ENCODE measurements at regions not wholly inside any gene's neighbourhood (a gene's known extent, or its start where the extent isn't known, plus 50 kb on each side); places are given as distances from the start of the nearest gene placed in this dataset.

GRCh38 chr13:63199508-63199907 lies 1783.9 kb upstream of the PCDH20 start:
- no peak overlapping the region for H3K4me3 ChIP-seq (replicated peaks in 1 of 2; ENCODE audit: low read depth in 1 of 2, low read length in 2 of 2)
- ChIA-PET POLR2A (no interaction called here), RAD21 (ENCODE audit: low non-redundant PET in 1 of 2, low total read pairs in 2 of 2, uncharacterized antibody in 2 of 2, unreplicated experiment in 2 of 2) (no interaction called here), CTCF (no interaction called here)
- no TSS peak for BruUV-seq (replicated peaks)
- H3K27me3 ChIP-seq (ENCODE audit: insufficient read depth, low read length): no peaks in the 10 kb centered on the region
- no peak overlapping the region for H2AFZ ChIP-seq (ENCODE audit: low read depth, low read length, poor library complexity, severe bottlenecking)
- intact Hi-C loops (cut with micrococcal nuclease): no loop called here
- no peak for DNase-seq (ENCODE audit: low read depth, low spot score)
- no peak overlapping the region for H3K9ac ChIP-seq (ENCODE audit: low read length)
- H3K79me2 ChIP-seq (ENCODE audit: insufficient read depth, low read length): no peaks in the 10 kb centered on the region
- H3K9me3 ChIP-seq (ENCODE audit: control insufficient read depth in 1 of 2, insufficient read depth in 1 of 2, low read depth in 1 of 2, low read length in 2 of 2): no peaks in the 10 kb centered on the region
- no peaks in the 10 kb centered on the region for H3K9me2 ChIP-seq (ENCODE audit: insufficient read depth)
- no peaks in the 10 kb centered on the region for H3K4me1 ChIP-seq (ENCODE audit: control insufficient read depth in 1 of 2, insufficient read depth in 2 of 2, low read length in 2 of 2)
- H3K4me2 ChIP-seq (ENCODE audit: low read length): no peak overlapping the region
- no peak overlapping the region for H3K27ac ChIP-seq (ENCODE audit: low read depth, low read length)
- H4K20me1 ChIP-seq (ENCODE audit: insufficient read depth): no peaks in the 10 kb centered on the region
- no peak for TF ChIP-seq ELF1 (IDR thresholded peaks at IDR 0.05; ENCODE audit: borderline replicate concordance, low read depth)
- TF ChIP-seq CEBPB (IDR thresholded peaks at IDR 0.05; ENCODE audit: low read depth): no peak
- TF ChIP-seq SRF (IDR thresholded peaks at IDR 0.05; ENCODE audit: low read depth): no peak
- TF ChIP-seq JUND (IDR thresholded peaks at IDR 0.05): no peak
- no peak for TF ChIP-seq RAD21 (IDR thresholded peaks at IDR 0.05; ENCODE audit: low read depth)
- TF ChIP-seq ZNF274 (IDR thresholded peaks at IDR 0.05; ENCODE audit: low read depth, low read length): no peak
- no peak for TF ChIP-seq CTCF (IDR thresholded peaks at IDR 0.05 in 2 of 3, conservative IDR thresholded peaks at IDR 0.05 in 1 of 3; ENCODE audit: borderline replicate concordance in 1 of 3, insufficient read depth in 1 of 3, low read depth in 2 of 3, low read length in 2 of 3)
- TF ChIP-seq ATF3 (IDR thresholded peaks at IDR 0.05): no peak
- TF ChIP-seq EZH2phosphoT487 (IDR thresholded peaks at IDR 0.05; ENCODE audit: borderline replicate concordance): no peak
- TF ChIP-seq SP1 (IDR thresholded peaks at IDR 0.05; ENCODE audit: low read depth): no peak
- TF ChIP-seq EZH2 (IDR thresholded peaks at IDR 0.05): no peak
- TF ChIP-seq ZBTB33 (IDR thresholded peaks at IDR 0.05; ENCODE audit: extremely low read depth, insufficient replicate concordance, low read length): no peak
- TF ChIP-seq REST (IDR thresholded peaks at IDR 0.05; ENCODE audit: low read depth): no peak
- no peak for TF ChIP-seq TCF7L2 (IDR thresholded peaks at IDR 0.05; ENCODE audit: borderline replicate concordance, extremely low read depth, insufficient read depth, insufficient read length)
- TF ChIP-seq POLR2A (IDR thresholded peaks at IDR 0.05; ENCODE audit: borderline replicate concordance, extremely low read depth, insufficient read depth, insufficient read length): no peak
- no peak for TF ChIP-seq ZFX (IDR thresholded peaks at IDR 0.05)
- TF ChIP-seq EGR1 (IDR thresholded peaks at IDR 0.05; ENCODE audit: low read depth): no peak
- TF ChIP-seq SIN3A (IDR thresholded peaks at IDR 0.05; ENCODE audit: low read depth): no peak
- no peaks in the 10 kb centered on the region for H3K36me3 ChIP-seq (ENCODE audit: control insufficient read depth in 1 of 2, insufficient read depth in 2 of 2, low read length in 2 of 2)
- ATAC-seq: no peak

Measured in HCT116 (cell line).